ENCODE measurements at regions not wholly inside any gene's neighbourhood (a gene's known extent, or its start where the extent isn't known, plus 50 kb on each side); places are given as distances from the start of the nearest gene placed in this dataset.

GRCh38 chr2:108067820-108068405 is 81.6 kb downstream of the SLC5A7 start:
- TF ChIP-seq, protein P1, sequence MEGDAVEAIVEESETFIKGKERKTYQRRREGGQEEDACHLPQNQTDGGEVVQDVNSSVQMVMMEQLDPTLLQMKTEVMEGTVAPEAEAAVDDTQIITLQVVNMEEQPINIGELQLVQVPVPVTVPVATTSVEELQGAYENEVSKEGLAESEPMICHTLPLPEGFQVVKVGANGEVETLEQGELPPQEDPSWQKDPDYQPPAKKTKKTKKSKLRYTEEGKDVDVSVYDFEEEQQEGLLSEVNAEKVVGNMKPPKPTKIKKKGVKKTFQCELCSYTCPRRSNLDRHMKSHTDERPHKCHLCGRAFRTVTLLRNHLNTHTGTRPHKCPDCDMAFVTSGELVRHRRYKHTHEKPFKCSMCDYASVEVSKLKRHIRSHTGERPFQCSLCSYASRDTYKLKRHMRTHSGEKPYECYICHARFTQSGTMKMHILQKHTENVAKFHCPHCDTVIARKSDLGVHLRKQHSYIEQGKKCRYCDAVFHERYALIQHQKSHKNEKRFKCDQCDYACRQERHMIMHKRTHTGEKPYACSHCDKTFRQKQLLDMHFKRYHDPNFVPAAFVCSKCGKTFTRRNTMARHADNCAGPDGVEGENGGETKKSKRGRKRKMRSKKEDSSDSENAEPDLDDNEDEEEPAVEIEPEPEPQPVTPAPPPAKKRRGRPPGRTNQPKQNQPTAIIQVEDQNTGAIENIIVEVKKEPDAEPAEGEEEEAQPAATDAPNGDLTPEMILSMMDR (IDR thresholded peaks at IDR 0.05; ENCODE audit: control insufficient read depth, insufficient read depth, low read depth, low read length, missing control alignments) = no peak
- no peak for DNase-seq (ENCODE audit: low read depth)
- H3K4me3 ChIP-seq (ENCODE audit: control insufficient read depth, low read depth, low read length) = no peak overlapping the region

- H3K4me3 ChIP-seq (ENCODE audit: control insufficient read depth, low read depth, low read length) = no peak overlapping the region
- DNase-seq (ENCODE audit: low read depth) = no peak
- TF ChIP-seq, protein P1 (IDR thresholded peaks at IDR 0.05; ENCODE audit: control insufficient read depth, insufficient read depth, low read depth, low read length, missing control alignments) = no peak
These were observed 83.4 kb downstream of the SLC5A7 start for GRCh38 chr2:108069515-108070310.

- TF ChIP-seq, protein P1 (IDR thresholded peaks at IDR 0.05; ENCODE audit: control insufficient read depth, insufficient read depth, low read depth, low read length, missing control alignments) = no peak
- no peak for DNase-seq (ENCODE audit: low read depth)
- no peak overlapping the region for H3K4me3 ChIP-seq (ENCODE audit: control insufficient read depth, low read depth, low read length)
These were observed 87.2 kb downstream of the SLC5A7 start for GRCh38 chr2:108073415-108074072.

GRCh38 chr2:108074150-108074549 is 87.8 kb downstream of the SLC5A7 start:
- no peak overlapping the region for H3K4me3 ChIP-seq (ENCODE audit: control insufficient read depth, low read depth, low read length)
- TF ChIP-seq, protein P1 (IDR thresholded peaks at IDR 0.05; ENCODE audit: control insufficient read depth, insufficient read depth, low read depth, low read length, missing control alignments) = no peak
- no peak for DNase-seq (ENCODE audit: low read depth)

DNA sequence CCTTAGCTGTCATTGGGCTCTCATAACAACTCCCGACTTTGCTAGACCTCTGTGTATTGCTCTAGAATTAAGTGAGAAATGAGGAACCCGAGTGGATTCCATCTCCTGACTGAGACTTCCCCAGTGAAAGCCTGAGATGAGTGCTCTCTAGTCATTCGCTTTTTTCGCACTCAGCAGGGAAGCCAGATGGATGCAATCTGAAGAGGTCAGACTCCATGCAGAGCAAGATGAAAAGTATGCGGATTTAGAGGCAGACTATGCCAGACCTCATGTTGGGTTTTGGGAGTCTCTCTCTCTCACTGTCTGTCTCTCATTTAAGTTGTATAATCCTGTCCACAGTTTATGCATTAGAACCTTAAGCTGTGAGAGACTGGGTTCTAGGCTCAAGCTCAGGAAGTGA is 88.6 kb downstream of the SLC5A7 start:
- no peak for DNase-seq (ENCODE audit: low read depth)
- H3K4me3 ChIP-seq (ENCODE audit: control insufficient read depth, low read depth, low read length) = no peak overlapping the region
- TF ChIP-seq, protein P1 (IDR thresholded peaks at IDR 0.05; ENCODE audit: control insufficient read depth, insufficient read depth, low read depth, low read length, missing control alignments) = no peak

- DNase-seq (ENCODE audit: low read depth) = no peak
- no peak overlapping the region for H3K4me3 ChIP-seq (ENCODE audit: control insufficient read depth, low read depth, low read length)
- TF ChIP-seq, protein P1 (IDR thresholded peaks at IDR 0.05; ENCODE audit: control insufficient read depth, insufficient read depth, low read depth, low read length, missing control alignments) = no peak
These were observed 90.2 kb downstream of the SLC5A7 start for GRCh38 chr2:108076527-108076926.
